Skin epidermis (tissue), 12 donors: ENCODE measurements at regions not wholly inside any gene's neighbourhood (a gene's known extent, or its start where the extent isn't known, plus 50 kb on each side); places are given as distances from the start of the nearest gene placed in this dataset.
"Not testable (repeated sequence)": the region's sequence is repeated elsewhere in the genome, so short reads cannot be mapped to it uniquely, and the experiment has no call there.

ENCODE experiments used
- H3K27ac ChIP-seq, 21 experiments: fragments of 200-600 bp; sonication (generic) in 11 of 21; one replicate each; pipeline ENCODE4 v1.5.0; 2020; ENCODE audit warnings: mild to moderate bottlenecking in 3 of 21, inconsistent platforms in 2 of 21, moderate library complexity in 2 of 21
- H3K4me3 ChIP-seq, 7 experiments: fragments of 200-600 bp; sonication (generic) in 2 of 7; one replicate each; pipeline ENCODE4 v1.5.0; 2020; ENCODE audit warnings: inconsistent platforms in 2 of 7, mild to moderate bottlenecking in 2 of 7, moderate library complexity in 1 of 7

DNA sequence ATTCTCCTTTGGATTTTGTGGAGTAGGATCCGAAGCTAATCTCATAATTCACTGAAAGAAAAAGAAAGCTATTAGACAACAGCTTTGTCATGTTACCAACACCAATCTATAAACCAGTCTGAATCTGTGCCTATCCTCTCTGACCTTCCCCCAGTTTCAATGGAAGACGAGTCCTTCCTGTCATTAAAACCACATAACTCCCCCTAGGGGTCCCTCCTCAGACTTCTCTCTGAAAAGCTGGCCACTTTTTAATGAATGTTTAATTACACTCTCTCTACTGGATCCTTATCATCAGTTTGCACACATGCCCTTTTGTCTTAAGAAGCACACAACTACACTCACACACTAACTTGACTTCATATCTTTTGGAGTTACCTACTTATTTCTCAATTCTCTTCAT lies 98.0 kb upstream of the TSLP start:
- Histone ChIP-seq H3K27ac (no peak overlapping the region), H3K4me3 (no peak overlapping the region)

GRCh38 chr5:110977915-110978314 lies 93.6 kb upstream of the TSLP start:
- H3K27ac ChIP-seq = no peak overlapping the region

GRCh38 chr5:110985882-110986281 lies 85.6 kb upstream of the TSLP start:
- not testable (repeated sequence) for H3K27ac ChIP-seq, H3K4me3 ChIP-seq

More at GRCh38 chr5:110977915-110978314, 93.6 kb upstream of the TSLP start:
- H3K4me3 ChIP-seq = no peak overlapping the region

DNA sequence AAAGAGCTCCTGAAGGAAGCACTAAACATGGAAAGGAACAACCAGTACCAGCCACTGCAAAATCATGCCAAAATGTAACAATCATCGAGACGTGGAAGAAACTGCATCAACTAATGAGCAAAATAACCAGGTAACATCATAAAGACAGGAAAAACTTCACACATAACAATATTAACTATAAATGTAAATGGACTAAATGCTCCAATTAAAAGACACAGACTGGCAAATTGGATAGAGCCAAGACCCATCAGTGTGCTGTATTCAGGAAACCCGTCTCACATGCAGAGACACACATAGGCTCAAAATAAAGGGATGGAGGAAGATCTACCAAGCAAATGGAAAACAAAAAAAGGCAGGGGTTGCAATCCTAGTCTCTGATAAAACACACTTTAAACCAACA lies 83.9 kb upstream of the TSLP start:
- not testable (repeated sequence) for H3K27ac ChIP-seq, H3K4me3 ChIP-seq

GRCh38 chr5:110996742-110997141 lies 74.8 kb upstream of the TSLP start:
- Histone ChIP-seq H3K4me3 (no peak overlapping the region), H3K27ac (no peak overlapping the region)

DNA sequence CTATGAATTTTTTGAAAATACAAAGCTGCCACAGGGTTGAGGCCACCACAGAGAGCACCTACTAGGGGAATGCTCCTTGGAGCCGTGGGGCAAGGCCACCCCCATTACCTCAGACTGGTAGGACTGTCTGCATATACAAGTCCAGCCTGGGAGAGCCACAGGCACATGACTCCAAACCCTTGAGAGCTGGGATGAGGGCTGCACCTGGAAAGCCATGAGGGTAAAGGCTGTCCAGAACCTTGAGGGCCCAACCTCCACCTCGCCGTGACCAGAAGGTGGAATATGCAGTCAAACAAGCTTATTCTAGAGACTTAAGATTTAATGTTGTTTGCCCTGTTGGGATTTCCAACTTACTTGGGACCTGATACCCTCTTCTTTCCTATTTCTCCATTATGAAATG lies 69.5 kb upstream of the TSLP start:
- no peak overlapping the region for H3K27ac ChIP-seq
- H3K4me3 ChIP-seq = no peak overlapping the region

GRCh38 chr5:111003623-111004022 lies 67.9 kb upstream of the TSLP start:
- no peak overlapping the region for H3K27ac ChIP-seq
- H3K4me3 ChIP-seq = no peak overlapping the region

- H3K4me3 ChIP-seq = no peak overlapping the region
- no peak overlapping the region for H3K27ac ChIP-seq
Observed at GRCh38 chr5:111004291-111004690, 67.2 kb upstream of the TSLP start.

DNA sequence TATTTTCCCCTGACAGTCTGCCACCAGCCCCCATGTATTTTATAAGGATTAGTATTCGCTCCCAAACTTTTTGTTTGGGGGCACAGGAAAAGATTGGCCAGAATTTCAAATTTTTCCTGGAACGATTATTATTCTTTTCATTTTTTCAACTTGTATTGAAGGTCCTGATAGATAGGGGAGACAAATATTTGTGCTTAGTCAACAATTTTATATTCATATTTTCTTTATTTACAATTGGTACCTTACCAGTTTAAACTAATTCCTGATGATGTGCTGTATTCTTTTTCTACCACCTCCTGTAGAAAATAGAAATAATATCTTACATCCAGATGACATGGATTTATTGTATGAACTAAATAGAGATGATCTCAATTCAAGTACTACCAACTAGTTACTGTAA lies 60.7 kb upstream of the TSLP start:
- Histone ChIP-seq H3K4me3 (no peak overlapping the region), H3K27ac (no peak overlapping the region)

DNA sequence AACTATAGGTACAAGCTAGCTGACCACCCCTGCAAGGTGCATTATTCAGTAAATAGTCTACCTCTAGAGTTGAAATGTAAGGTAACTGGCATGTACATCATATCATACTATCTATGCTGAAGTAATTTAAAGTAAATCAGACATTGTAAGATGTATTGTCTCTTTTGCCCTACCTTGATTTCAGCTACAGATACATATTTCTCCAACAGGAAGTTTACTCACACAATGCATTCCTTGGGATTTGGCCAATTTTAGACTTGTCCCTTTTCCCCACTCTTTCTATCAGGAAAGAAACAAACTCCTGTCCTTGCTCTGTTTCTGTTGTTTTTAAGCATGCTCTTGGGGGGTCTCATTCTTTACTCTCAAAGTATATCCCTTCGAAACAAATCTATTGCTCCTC lies 58.5 kb upstream of the TSLP start:
- Histone ChIP-seq H3K4me3 (no peak overlapping the region), H3K27ac (no peak overlapping the region)

DNA sequence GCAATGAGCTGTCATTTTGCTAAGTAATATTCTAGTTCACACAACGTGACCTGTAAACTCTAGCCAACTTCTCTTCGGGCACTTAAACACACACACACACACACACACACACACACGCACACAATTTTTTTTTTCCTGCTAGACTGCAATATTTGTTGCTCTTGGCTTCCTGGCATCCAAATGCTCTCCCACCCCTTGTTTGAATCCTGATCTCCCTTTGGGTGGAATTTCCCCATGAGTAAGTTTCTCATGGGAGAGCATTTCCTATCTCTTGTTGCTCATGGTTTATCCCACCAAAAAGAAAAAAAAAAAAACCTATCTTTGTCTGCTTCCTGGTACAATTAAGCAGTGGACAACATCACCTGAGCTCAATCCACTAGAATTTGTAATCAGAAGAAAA lies 54.7 kb upstream of the TSLP start:
- no peak overlapping the region for H3K4me3 ChIP-seq
- H3K27ac ChIP-seq = no peak overlapping the region

DNA sequence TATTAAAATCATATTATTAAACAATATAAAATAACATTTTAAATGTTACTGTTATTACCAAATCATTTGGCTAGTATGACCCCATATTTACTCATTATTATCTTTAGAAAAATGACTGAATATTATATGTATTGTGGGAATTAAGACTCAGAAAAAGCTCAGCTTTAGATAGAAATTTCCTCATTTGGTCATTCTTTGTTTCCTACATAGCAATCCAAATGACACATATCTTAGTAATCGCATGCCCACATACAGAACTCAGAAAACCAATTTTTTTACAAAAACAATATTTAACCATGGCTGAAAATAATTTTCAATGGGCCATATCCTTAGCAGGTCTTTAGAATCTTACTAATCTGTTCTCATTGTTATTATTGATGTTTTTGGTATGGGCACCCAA lies 53.8 kb upstream of the TSLP start:
- Histone ChIP-seq H3K27ac (no peak overlapping the region), H3K4me3 (no peak overlapping the region)
